GM21447 (cell line): ENCODE measurements at regions not wholly inside any gene's neighbourhood (a gene's known extent, or its start where the extent isn't known, plus 50 kb on each side); places are given as distances from the start of the nearest gene placed in this dataset.
"Not testable (repeated sequence)": the region's sequence is repeated elsewhere in the genome, so short reads cannot be mapped to it uniquely, and the experiment has no call there.

Experiments
- ATAC-seq: cut with Tn5 transposase; IDR thresholded peaks from one replicate; pipeline ENCODE4 v1.9.1; 2021; ENCODE audit not compliant: unreplicated experiment

DNA sequence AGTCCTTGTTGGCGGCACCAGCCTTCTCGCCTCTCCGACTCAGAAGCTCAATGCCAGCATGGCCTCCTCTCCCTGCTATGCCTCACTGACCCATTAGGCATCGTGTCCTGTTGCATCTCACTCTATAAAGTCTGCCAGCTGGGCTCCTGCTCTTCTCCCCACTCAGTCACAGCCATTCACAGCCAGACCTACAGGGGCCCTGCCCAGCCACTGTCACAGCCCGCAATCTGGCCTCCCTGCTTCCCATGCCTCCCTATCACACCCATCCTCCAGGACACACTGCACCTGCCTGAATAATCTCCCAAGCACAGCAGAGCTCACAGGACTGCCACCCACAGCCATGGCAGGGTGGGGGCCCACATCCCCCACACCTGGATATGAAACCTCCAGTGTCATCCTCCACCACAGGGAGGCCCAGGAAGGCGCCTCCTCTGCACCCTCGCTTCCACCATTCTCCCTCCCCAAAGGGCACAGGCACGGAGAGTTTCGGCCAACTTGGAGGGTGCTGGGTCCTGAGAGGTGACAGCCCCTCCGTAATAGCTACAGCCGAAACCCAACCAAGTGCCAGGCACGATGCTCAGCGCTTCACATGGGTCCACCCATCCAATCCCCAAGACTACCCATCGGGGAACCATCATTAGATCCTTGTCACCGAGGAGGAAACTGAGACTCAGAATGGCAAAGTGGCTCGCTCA is 370.3 kb downstream of the BCL11B start:
- no peak for ATAC-seq

GRCh38 chr14:98903371-98903770 is 368.6 kb downstream of the BCL11B start:
- ATAC-seq: no peak

GRCh38 chr14:98904677-98905076 is 367.3 kb downstream of the BCL11B start:
- ATAC-seq: no peak

GRCh38 chr14:98906123-98906995 is 365.6 kb downstream of the BCL11B start:
- no peak for ATAC-seq

- ATAC-seq: no peak
These were observed 364.7 kb downstream of the BCL11B start for GRCh38 chr14:98907271-98907670.

GRCh38 chr14:98908050-98908449 is 363.9 kb downstream of the BCL11B start:
- no peak for ATAC-seq

DNA sequence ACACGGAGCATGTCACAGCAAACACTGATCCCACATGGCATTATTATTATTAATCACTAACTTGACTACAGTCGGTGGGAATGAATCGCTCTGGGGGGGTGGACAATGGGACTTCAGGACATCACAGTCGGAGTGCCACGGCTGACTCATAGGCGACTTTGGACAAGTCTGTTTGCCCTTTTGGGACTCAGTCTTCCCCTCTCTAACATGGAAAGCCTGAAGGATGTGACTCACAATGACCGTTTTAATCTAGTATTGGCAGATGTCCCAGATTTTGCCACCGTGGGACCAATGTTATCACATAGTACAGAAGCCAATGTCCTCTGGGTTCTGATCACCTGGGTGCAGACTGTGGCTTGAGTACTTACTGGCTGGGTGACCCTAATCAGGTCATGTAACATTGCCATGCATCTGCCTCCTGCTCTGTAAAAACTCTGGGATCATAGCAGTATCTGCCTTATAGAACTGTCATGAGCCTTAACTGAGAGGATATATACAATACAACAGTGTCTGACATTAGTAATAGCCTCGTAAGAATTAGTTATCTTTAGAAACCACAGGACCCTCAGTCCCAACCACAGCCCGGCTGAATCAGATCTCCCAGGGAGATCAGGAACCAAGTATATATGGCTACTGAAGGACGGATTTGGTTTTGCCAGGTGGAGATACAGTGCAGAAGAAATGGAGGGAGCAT is 362.6 kb downstream of the BCL11B start:
- no peak for ATAC-seq

DNA sequence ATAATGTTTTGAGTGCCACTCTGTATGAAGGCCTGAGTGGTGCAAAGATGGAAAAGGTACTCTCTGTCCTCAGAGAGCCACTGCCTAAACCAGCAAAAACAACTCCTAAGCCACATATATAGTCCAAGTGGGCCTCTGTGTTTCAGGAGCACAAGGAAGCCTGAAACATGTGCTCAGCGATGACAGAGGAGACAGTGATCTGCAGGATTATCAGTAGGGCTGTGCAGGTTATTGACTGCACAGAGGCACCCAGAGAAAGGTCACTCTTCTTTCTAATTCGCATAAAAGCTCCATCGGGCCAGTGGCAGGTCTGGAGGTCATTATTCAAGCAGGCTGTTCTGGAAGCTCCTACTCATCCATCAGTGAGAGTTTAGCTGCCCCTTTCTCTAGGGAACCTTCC is 361.9 kb downstream of the BCL11B start:
- ATAC-seq: no peak

- no peak for ATAC-seq
These were observed 359.3 kb downstream of the BCL11B start for GRCh38 chr14:98912655-98913054.

GRCh38 chr14:98913967-98914650 is 357.9 kb downstream of the BCL11B start:
- no peak for ATAC-seq

GRCh38 chr14:98914942-98915341 is 357.1 kb downstream of the BCL11B start:
- no peak for ATAC-seq

- no peak for ATAC-seq
These were observed 356.4 kb downstream of the BCL11B start for GRCh38 chr14:98915625-98916024.

- ATAC-seq: no peak
These were observed 356.0 kb downstream of the BCL11B start for GRCh38 chr14:98916036-98916435.

DNA sequence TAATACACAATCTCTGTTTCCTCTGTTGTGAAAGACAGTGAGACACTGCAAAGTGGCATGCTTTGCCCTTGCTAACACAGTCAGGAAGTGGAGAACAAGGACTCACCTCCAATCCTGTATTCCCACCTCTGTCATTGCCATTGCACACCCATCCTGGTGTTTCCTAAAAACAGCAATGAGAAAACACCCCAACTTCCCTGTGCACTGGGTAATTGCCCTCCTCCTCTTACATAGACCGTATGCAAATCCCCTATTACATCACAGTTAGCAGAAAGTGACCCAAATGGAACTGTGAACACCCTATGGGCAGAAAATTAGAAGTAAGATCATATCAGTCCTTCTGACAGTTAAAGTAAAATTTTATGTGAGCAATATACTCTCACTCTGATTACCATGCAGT is 355.5 kb downstream of the BCL11B start:
- ATAC-seq: no peak

DNA sequence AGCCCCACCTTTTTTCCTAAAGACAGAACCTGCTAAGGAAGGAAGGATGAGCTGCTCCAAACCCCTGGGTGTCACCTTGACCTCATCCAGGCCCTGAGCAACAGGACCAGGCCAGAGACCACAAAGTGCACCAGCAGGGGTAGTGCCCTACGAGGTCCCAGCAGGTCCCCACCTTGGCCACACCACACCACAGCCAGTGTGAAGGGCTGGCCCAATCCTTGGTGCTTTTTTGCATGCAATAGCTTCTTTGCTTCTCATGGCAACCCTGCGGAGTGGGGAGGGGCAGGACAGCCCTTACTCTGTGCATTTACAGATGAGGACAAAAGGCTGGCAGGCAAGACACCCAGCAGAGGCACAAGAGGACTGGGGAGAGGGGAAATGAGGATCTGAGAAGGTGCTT is 352.6 kb downstream of the BCL11B start:
- ATAC-seq: no peak

DNA sequence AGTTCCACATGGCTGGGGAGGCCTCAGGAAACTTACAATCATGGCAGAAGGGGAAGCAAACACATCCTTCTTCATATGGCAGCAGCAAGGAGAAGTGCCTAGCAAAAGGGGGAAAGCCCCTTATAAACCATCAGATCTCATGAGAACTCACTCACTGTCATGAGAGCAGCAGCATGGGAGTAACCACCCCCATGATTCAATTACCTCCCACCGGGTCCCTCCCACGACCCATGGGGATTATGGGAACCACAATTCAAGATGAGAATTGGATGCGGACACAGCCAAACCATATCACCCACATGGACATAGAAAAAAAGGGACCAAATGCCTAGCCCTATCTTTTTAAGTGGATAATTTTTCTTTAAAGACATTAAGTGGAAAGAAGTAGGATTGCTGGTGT is 350.7 kb downstream of the BCL11B start:
- ATAC-seq: not testable (repeated sequence)

DNA sequence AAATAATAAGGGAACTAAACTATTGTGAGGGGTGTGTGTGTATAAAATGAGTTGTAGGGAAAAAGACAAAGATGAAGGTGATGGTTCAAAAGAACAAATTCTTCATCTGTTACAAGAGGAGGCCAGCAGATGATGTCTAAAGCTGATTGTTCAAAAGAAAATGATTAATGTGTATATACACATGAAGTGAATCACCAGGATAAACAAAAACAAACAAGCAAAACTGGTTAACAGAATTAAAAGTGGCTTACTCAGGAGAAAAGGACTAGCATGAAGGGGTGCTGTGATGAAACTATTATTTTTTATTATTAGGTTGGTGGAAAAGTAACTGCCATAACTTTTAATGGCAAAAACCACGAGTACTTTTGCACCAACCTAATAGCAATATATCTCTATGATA is 348.4 kb downstream of the BCL11B start:
- ATAC-seq: no peak

GRCh38 chr14:98924046-98924445 is 348.0 kb downstream of the BCL11B start:
- ATAC-seq: no peak

GRCh38 chr14:98925354-98926040 is 346.5 kb downstream of the BCL11B start:
- no peak for ATAC-seq

- no peak for ATAC-seq
These were observed 345.9 kb downstream of the BCL11B start for GRCh38 chr14:98926146-98926545.

GRCh38 chr14:98926801-98927200 is 345.2 kb downstream of the BCL11B start:
- ATAC-seq: no peak
